ENCODE measurements at regions not wholly inside any gene's neighbourhood (a gene's known extent, or its start where the extent isn't known, plus 50 kb on each side); places are given as distances from the start of the nearest gene placed in this dataset.

- peaks cover 35% of the 10 kb centered on the region for H3K36me3 ChIP-seq (ENCODE audit: insufficient read depth, low read length)
- no peak for DNase-seq
- H3K4me2 ChIP-seq (ENCODE audit: insufficient read depth, low read length): peak overlapping the region; percentile 83; the same call in 1 of the 2 replicates
- peaks cover 87% of the 10 kb centered on the region for H3K79me2 ChIP-seq (ENCODE audit: insufficient read depth, low read length)
- peaks cover 47% of the 10 kb centered on the region for H3K4me1 ChIP-seq (ENCODE audit: insufficient read depth, low read length)
- peaks cover 43% of the 10 kb centered on the region; the same call in 1 of the 2 replicates for H4K20me1 ChIP-seq (ENCODE audit: insufficient read depth, low read length)
- no peaks in the 10 kb centered on the region for H3K9me3 ChIP-seq (ENCODE audit: insufficient read depth, low read length, severe bottlenecking)
- no peaks in the 10 kb centered on the region for H3K27me3 ChIP-seq (ENCODE audit: insufficient read depth, low read length, poor library complexity)
- H3K27ac ChIP-seq (ENCODE audit: low read length): peak overlapping the region; percentile 95
- H3K4me3 ChIP-seq (ENCODE audit: low read depth in 1 of 2, low read length in 2 of 2): no peak overlapping the region; a peak in 1 of 4 replicates
- TF ChIP-seq CTCF (IDR thresholded peaks at IDR 0.05; ENCODE audit: borderline replicate concordance, extremely low read depth, low read length, poor library complexity, severe bottlenecking): no peak
- TF ChIP-seq EZH2 (IDR thresholded peaks at IDR 0.05; ENCODE audit: borderline replicate concordance, low read depth, low read length, severe bottlenecking): no peak
- peak overlapping the region; percentile 65; the same call in 1 of the 2 replicates for H3K9ac ChIP-seq (ENCODE audit: low read depth, low read length)
- H2AFZ ChIP-seq (ENCODE audit: low read depth, low read length): no peak overlapping the region
- ATAC-seq (ENCODE audit: insufficient read depth, low read depth): no peak
These were observed 177.2 kb upstream of the KLF14 start for GRCh38 chr7:130910949-130911944.

- ATAC-seq (ENCODE audit: insufficient read depth, low read depth) (peak; percentile 25), DNase-seq (no peak)
- peaks cover 57% of the 10 kb centered on the region for H3K4me1 ChIP-seq (ENCODE audit: insufficient read depth, low read length)
- H3K9ac ChIP-seq (ENCODE audit: low read depth, low read length): peak overlapping the region; percentile 65
- peaks cover 37% of the 10 kb centered on the region for H3K36me3 ChIP-seq (ENCODE audit: insufficient read depth, low read length)
- peaks cover 46% of the 10 kb centered on the region; the same call in 1 of the 2 replicates for H4K20me1 ChIP-seq (ENCODE audit: insufficient read depth, low read length)
- H3K27ac ChIP-seq (ENCODE audit: low read length): peak overlapping the region; percentile 95
- TF ChIP-seq EZH2 (IDR thresholded peaks at IDR 0.05; ENCODE audit: borderline replicate concordance, low read depth, low read length, severe bottlenecking) (no peak), CTCF (IDR thresholded peaks at IDR 0.05; ENCODE audit: borderline replicate concordance, extremely low read depth, low read length, poor library complexity, severe bottlenecking) (no peak)
- peaks cover 88% of the 10 kb centered on the region for H3K79me2 ChIP-seq (ENCODE audit: insufficient read depth, low read length)
- H3K9me3 ChIP-seq (ENCODE audit: insufficient read depth, low read length, severe bottlenecking): no peaks in the 10 kb centered on the region
- no peaks in the 10 kb centered on the region for H3K27me3 ChIP-seq (ENCODE audit: insufficient read depth, low read length, poor library complexity)
- no peak overlapping the region; the same call in 1 of the 2 replicates for H2AFZ ChIP-seq (ENCODE audit: low read depth, low read length)
- peak overlapping the region; percentile 45 to 70 for H3K4me3 ChIP-seq (ENCODE audit: low read depth in 1 of 2, low read length in 2 of 2)
- H3K4me2 ChIP-seq (ENCODE audit: insufficient read depth, low read length): peak overlapping the region; percentile 83
These were observed 178.3 kb upstream of the KLF14 start for GRCh38 chr7:130912082-130912861.

- H2AFZ ChIP-seq (ENCODE audit: low read depth, low read length): no peak overlapping the region; the same call in 1 of the 2 replicates
- no peaks in the 10 kb centered on the region for H3K27me3 ChIP-seq (ENCODE audit: insufficient read depth, low read length, poor library complexity)
- H3K4me1 ChIP-seq (ENCODE audit: insufficient read depth, low read length): peaks cover 64% of the 10 kb centered on the region
- H3K9ac ChIP-seq (ENCODE audit: low read depth, low read length): peak overlapping the region; percentile 65
- DNase-seq: peak; percentile 90
- TF ChIP-seq EZH2 (IDR thresholded peaks at IDR 0.05; ENCODE audit: borderline replicate concordance, low read depth, low read length, severe bottlenecking): no peak
- peak; percentile 7 for TF ChIP-seq CTCF (IDR thresholded peaks at IDR 0.05; ENCODE audit: borderline replicate concordance, extremely low read depth, low read length, poor library complexity, severe bottlenecking)
- H3K9me3 ChIP-seq (ENCODE audit: insufficient read depth, low read length, severe bottlenecking): no peaks in the 10 kb centered on the region
- peaks cover 50% of the 10 kb centered on the region; the same call in 1 of the 2 replicates for H4K20me1 ChIP-seq (ENCODE audit: insufficient read depth, low read length)
- ATAC-seq (ENCODE audit: insufficient read depth, low read depth): peak; percentile 97
- H3K79me2 ChIP-seq (ENCODE audit: insufficient read depth, low read length): peaks cover 90% of the 10 kb centered on the region
- peak overlapping the region; percentile 45 to 70 for H3K4me3 ChIP-seq (ENCODE audit: low read depth in 1 of 2, low read length in 2 of 2)
- peaks cover 40% of the 10 kb centered on the region for H3K36me3 ChIP-seq (ENCODE audit: insufficient read depth, low read length)
- peak overlapping the region; percentile 95 for H3K27ac ChIP-seq (ENCODE audit: low read length)
- H3K4me2 ChIP-seq (ENCODE audit: insufficient read depth, low read length): peak overlapping the region; percentile 83
These were observed 179.0 kb upstream of the KLF14 start for GRCh38 chr7:130912862-130913638.
